ENCODE measurements at regions not wholly inside any gene's neighbourhood (a gene's known extent, or its start where the extent isn't known, plus 50 kb on each side); places are given as distances from the start of the nearest gene placed in this dataset.

GRCh38 chr12:76644950-76645349 is 85.4 kb upstream of the OSBPL8 start:
- TF ChIP-seq, protein P1, sequence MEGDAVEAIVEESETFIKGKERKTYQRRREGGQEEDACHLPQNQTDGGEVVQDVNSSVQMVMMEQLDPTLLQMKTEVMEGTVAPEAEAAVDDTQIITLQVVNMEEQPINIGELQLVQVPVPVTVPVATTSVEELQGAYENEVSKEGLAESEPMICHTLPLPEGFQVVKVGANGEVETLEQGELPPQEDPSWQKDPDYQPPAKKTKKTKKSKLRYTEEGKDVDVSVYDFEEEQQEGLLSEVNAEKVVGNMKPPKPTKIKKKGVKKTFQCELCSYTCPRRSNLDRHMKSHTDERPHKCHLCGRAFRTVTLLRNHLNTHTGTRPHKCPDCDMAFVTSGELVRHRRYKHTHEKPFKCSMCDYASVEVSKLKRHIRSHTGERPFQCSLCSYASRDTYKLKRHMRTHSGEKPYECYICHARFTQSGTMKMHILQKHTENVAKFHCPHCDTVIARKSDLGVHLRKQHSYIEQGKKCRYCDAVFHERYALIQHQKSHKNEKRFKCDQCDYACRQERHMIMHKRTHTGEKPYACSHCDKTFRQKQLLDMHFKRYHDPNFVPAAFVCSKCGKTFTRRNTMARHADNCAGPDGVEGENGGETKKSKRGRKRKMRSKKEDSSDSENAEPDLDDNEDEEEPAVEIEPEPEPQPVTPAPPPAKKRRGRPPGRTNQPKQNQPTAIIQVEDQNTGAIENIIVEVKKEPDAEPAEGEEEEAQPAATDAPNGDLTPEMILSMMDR (IDR thresholded peaks at IDR 0.05) = no peak
- no peak for TF ChIP-seq POLR2AphosphoS5 (IDR thresholded peaks at IDR 0.05)
